IMR-90 (cell line): ENCODE measurements at regions not wholly inside any gene's neighbourhood (a gene's known extent, or its start where the extent isn't known, plus 50 kb on each side); places are given as distances from the start of the nearest gene placed in this dataset.

Source experiments
- ATAC-seq: fragments of 200-7000 bp; cut with Tn5 transposase; 2 replicates; pipeline ENCODE4 v1.9.1; 2020; ENCODE audit warnings: low read depth, mild to moderate bottlenecking, moderate library complexity
- BruUV-seq: library from RNA; stranded (reverse); fragments of 400-500 nt; replicated peaks from 2 replicates; lab custom pipeline; 2021; lab: Mats Ljungman, UMichigan
- CTCF ChIA-PET: fragments of 300-600 bp; formaldehyde crosslinking; extraction: SDS; loops from one replicate; lab custom pipeline; 2021; ENCODE audit warnings: antibody characterized with exemption; lab: Yijun Ruan, JAX
- POLR2A ChIA-PET: fragments of 300-600 bp; sonication (Branson Sonifier 250); formaldehyde crosslinking; loops from one replicate; lab custom pipeline; 2022; ENCODE audit warnings: antibody characterized with exemption; ENCODE audit not compliant: unreplicated experiment; lab: Charles Lee
- DNase-seq: peaks from one replicate; pipeline ENCODE4 v3.0.0; 2013
- H2AFZ ChIP-seq: replicated peaks from 2 replicates; pipeline ENCODE3; 2013; ENCODE audit warnings: low read length, mild to moderate bottlenecking; ENCODE audit not compliant: poor library complexity
- H2AK5ac ChIP-seq: 2 replicates; pipeline ENCODE4 v1.6.1; 2013; ENCODE audit warnings: low read depth, low read length, inconsistent platforms
- H2AK9ac ChIP-seq: replicated peaks from 2 replicates; pipeline ENCODE3; 2013; ENCODE audit warnings: mild to moderate bottlenecking, low read depth, low read length, moderate library complexity; ENCODE audit not compliant: poor library complexity
- H2BK120ac ChIP-seq: 2 replicates; pipeline ENCODE4 v1.6.1; 2013; ENCODE audit warnings: low read depth, low read length, inconsistent platforms
- H2BK15ac ChIP-seq: 3 replicates; pipeline ENCODE4 v1.6.1; 2013; ENCODE audit warnings: low read depth, low read length, inconsistent platforms
- H2BK20ac ChIP-seq: 2 replicates; pipeline ENCODE4 v1.6.1; 2013; ENCODE audit warnings: low read depth, mild to moderate bottlenecking, inconsistent platforms, low read length, moderate library complexity
- H2BK5ac ChIP-seq: 2 replicates; pipeline ENCODE4 v1.6.1; 2013; ENCODE audit warnings: mild to moderate bottlenecking, low read depth, low read length, inconsistent platforms; ENCODE audit not compliant: poor library complexity, severe bottlenecking
- H3K14ac ChIP-seq: replicated peaks from 2 replicates; pipeline ENCODE4 v1.6.1; 2013; ENCODE audit warnings: low read depth, low read length, inconsistent platforms
- H3K18ac ChIP-seq: 2 replicates; pipeline ENCODE4 v1.6.1; 2013; ENCODE audit warnings: low read depth, low read length, control low read depth
- H3K23ac ChIP-seq: 2 replicates; pipeline ENCODE4 v1.6.1; 2013; ENCODE audit warnings: low read depth, low read length, inconsistent platforms
- H3K27ac ChIP-seq: 2 replicates; pipeline ENCODE4 v1.5.1; 2013; ENCODE audit warnings: mild to moderate bottlenecking, control low read depth, low read length; ENCODE audit not compliant: insufficient read depth
- H3K27me3 ChIP-seq: 2 replicates; pipeline ENCODE4 v1.6.1; 2013; ENCODE audit warnings: low read length; ENCODE audit not compliant: control insufficient read depth, insufficient read depth
- H3K36me3 ChIP-seq: 2 replicates; pipeline ENCODE4 v1.6.1; 2013; ENCODE audit warnings: low read length, mixed read lengths; ENCODE audit not compliant: control insufficient read depth, insufficient read depth
- H3K4ac ChIP-seq: 2 replicates; pipeline ENCODE4 v1.6.1; 2013; ENCODE audit warnings: low read depth, low read length, inconsistent platforms
- H3K4me1 ChIP-seq: 2 replicates; pipeline ENCODE4 v1.6.1; 2013; ENCODE audit warnings: low read length, mixed read lengths; ENCODE audit not compliant: control insufficient read depth, insufficient read depth
- H3K4me2 ChIP-seq: 2 replicates; pipeline ENCODE4 v1.6.1; 2013; ENCODE audit warnings: low read depth, mild to moderate bottlenecking, control low read depth, low read length, moderate library complexity
- H3K4me3 ChIP-seq: 2 replicates; pipeline ENCODE4 v1.5.1; 2013; ENCODE audit warnings: low read depth, mild to moderate bottlenecking, control low read depth, low read length, moderate library complexity; ENCODE audit not compliant: insufficient read depth
- H3K56ac ChIP-seq: 2 replicates; pipeline ENCODE4 v1.6.1; 2013; ENCODE audit warnings: low read length, inconsistent platforms; ENCODE audit not compliant: insufficient read depth; ENCODE audit errors: extremely low read depth
- H3K79me1 ChIP-seq, 2 experiments: 2 replicates each; pipeline ENCODE4 v1.6.1; 2013; ENCODE audit warnings: low read length in 2 of 2, inconsistent platforms in 1 of 2, low read depth in 1 of 2
- H3K9ac ChIP-seq: 2 replicates; pipeline ENCODE4 v1.6.1; 2013; ENCODE audit warnings: low read depth, low read length, control low read depth
- H3K9me1 ChIP-seq: 2 replicates; pipeline ENCODE4 v1.6.1; 2013; ENCODE audit warnings: low read length, inconsistent platforms; ENCODE audit not compliant: insufficient read depth
- H3K9me3 ChIP-seq: 2 replicates; pipeline ENCODE4 v1.6.1; 2013; ENCODE audit warnings: low read length; ENCODE audit not compliant: control insufficient read depth, insufficient read depth
- H4K20me1 ChIP-seq: 2 replicates; pipeline ENCODE4 v1.6.1; 2013; ENCODE audit warnings: low read length, inconsistent platforms; ENCODE audit not compliant: insufficient read depth
- H4K5ac ChIP-seq: 2 replicates; pipeline ENCODE4 v1.6.1; 2013; ENCODE audit warnings: mild to moderate bottlenecking, low read depth, low read length, control low read depth
- H4K8ac ChIP-seq, 2 experiments: 2 replicates each; pipeline ENCODE4 v1.6.1; 2013; ENCODE audit warnings: low read depth in 2 of 2, low read length in 2 of 2, control low read depth in 1 of 2, inconsistent platforms in 1 of 2
- H4K91ac ChIP-seq: 2 replicates; pipeline ENCODE4 v1.6.1; 2013; ENCODE audit warnings: low read depth, low read length, inconsistent platforms; ENCODE audit not compliant: insufficient read depth
- CEBPB ChIP-seq: IDR thresholded peaks from 2 replicates; pipeline ENCODE4 v1.6.1; 2012; ENCODE audit warnings: low read depth, low read length, improper control_type of control experiment
- ELK1 ChIP-seq: fragments of 150-350 bp; IDR thresholded peaks from 2 replicates; pipeline ENCODE4 v1.6.1; 2016; ENCODE audit warnings: low read depth, mild to moderate bottlenecking, low read length, moderate library complexity, borderline replicate concordance
- FOS ChIP-seq: fragments of 150-350 bp; IDR thresholded peaks from 2 replicates; pipeline ENCODE4 v1.6.1; 2016; ENCODE audit warnings: low read depth, low read length
- MAFK ChIP-seq: IDR thresholded peaks from 2 replicates; pipeline ENCODE4 v1.6.1; 2012; ENCODE audit warnings: low read depth, low read length, improper control_type of control experiment
- MAZ ChIP-seq: IDR thresholded peaks from 2 replicates; pipeline ENCODE4 v1.6.1; 2012; ENCODE audit warnings: low read depth, mild to moderate bottlenecking, low read length, improper control_type of control experiment, moderate library complexity, borderline replicate concordance
- MXI1 ChIP-seq: IDR thresholded peaks from 2 replicates; pipeline ENCODE4 v1.6.1; 2012; ENCODE audit warnings: low read depth, mild to moderate bottlenecking, low read length, moderate library complexity, borderline replicate concordance
- POLR2A ChIP-seq: IDR thresholded peaks from 2 replicates; pipeline ENCODE4 v1.6.1; 2012; ENCODE audit warnings: mild to moderate bottlenecking, low read depth, low read length
- RAD21 ChIP-seq: IDR thresholded peaks from 2 replicates; pipeline ENCODE4 v1.6.1; 2012; ENCODE audit warnings: low read length, improper control_type of control experiment
- RFX5 ChIP-seq: IDR thresholded peaks from 2 replicates; pipeline ENCODE4 v1.8.0; 2012; ENCODE audit warnings: low read depth, mild to moderate bottlenecking, low read length, moderate library complexity
- SMC3 ChIP-seq: fragments of 150-350 bp; IDR thresholded peaks from 2 replicates; pipeline ENCODE4 v1.6.1; 2016; ENCODE audit warnings: low read depth, mild to moderate bottlenecking, antibody characterized with exemption, low read length, moderate library complexity
- USF2 ChIP-seq: fragments of 150-350 bp; IDR thresholded peaks from 2 replicates; pipeline ENCODE4 v1.6.1; 2017; ENCODE audit warnings: mild to moderate bottlenecking, antibody characterized with exemption, low read length, low read depth
- WGBS, 2 experiments: methylation state at CpG; one replicate each; pipeline versions ENCODE4 v1.1.5 to v1.1.7; 2013; ENCODE audit warnings: missing lambda C conversion rate in 2 of 2; ENCODE audit not compliant: insufficient read length in 1 of 2; ENCODE audit errors: extremely low coverage in 2 of 2; 5-methylcytosine and 5-hydroxymethylcytosine counted together
- dilution Hi-C: fragments of 300-500 bp; cut with HindIII; formaldehyde crosslinking; loops from one replicate; pipeline ENCODE4 v1.14.3; 2018; ENCODE audit warnings: low sequenced_read_pairs; ENCODE audit not compliant: unreplicated experiment
- in situ Hi-C: fragments of 300-500 bp; cut with MboI; formaldehyde crosslinking; loops from 3 replicates; pipeline ENCODE4 v1.14.3; 2019; ENCODE audit warnings: low sequenced_read_pairs, inconsistent platforms, mixed read lengths
- intact Hi-C: fragments of 100-400 bp; cut with micrococcal nuclease; formaldehyde crosslinking; loops from 2 replicates; pipeline ENCODE4 v1.10.0; 2022

GRCh38 chr2:136714452-136714951 lies 50.8 kb upstream of the THSD7B start:
- no peak overlapping the region for H3K4me3 ChIP-seq
- ChIA-PET CTCF (no interaction called here), POLR2A (no interaction called here)
- ATAC-seq (no peak), DNase-seq (no peak)
- H3K23ac ChIP-seq, result no peak overlapping the region
- no peak overlapping the region for H2AK5ac ChIP-seq
- H4K5ac ChIP-seq, result no peak overlapping the region
- H3K14ac ChIP-seq, result no peak overlapping the region
- H3K36me3 ChIP-seq, result no peaks in the 10 kb centered on the region
- no peak overlapping the region for H2BK5ac ChIP-seq
- H4K8ac ChIP-seq, result no peak overlapping the region
- TF ChIP-seq FOS (no peak), SMC3 (no peak), MXI1 (no peak), POLR2A (no peak), CEBPB (no peak), MAZ (no peak), RFX5 (no peak), RAD21 (no peak), ELK1 (no peak), USF2 (no peak), MAFK (no peak)
- dilution Hi-C loops (no loop called here), in situ Hi-C loops (no loop called here), intact Hi-C loops (no loop called here)
- no peak overlapping the region for H3K4me2 ChIP-seq
- no peak overlapping the region for H3K27ac ChIP-seq
- H3K56ac ChIP-seq, result no peak overlapping the region
- no peak overlapping the region for H2AK9ac ChIP-seq
- H3K9me1 ChIP-seq, result no peaks in the 10 kb centered on the region
- no peak overlapping the region for H3K9ac ChIP-seq
- no TSS peak for BruUV-seq
- no peak overlapping the region for H2BK15ac ChIP-seq
- H3K4ac ChIP-seq, result no peak overlapping the region
- H3K18ac ChIP-seq, result no peak overlapping the region
- no CpG with 5 or more reads among the region's 2 CpGs for WGBS, 2 experiments
- no peaks in the 10 kb centered on the region for H3K9me3 ChIP-seq
- no peak overlapping the region for H4K91ac ChIP-seq
- H3K4me1 ChIP-seq, result no peaks in the 10 kb centered on the region
- H4K20me1 ChIP-seq, result no peaks in the 10 kb centered on the region
- no peak overlapping the region for H2AFZ ChIP-seq
- H3K27me3 ChIP-seq, result no peaks in the 10 kb centered on the region
- H3K79me1 ChIP-seq, result no peaks in the 10 kb centered on the region
- H2BK20ac ChIP-seq, result no peak overlapping the region
- H2BK120ac ChIP-seq, result no peak overlapping the region
